ENCODE measurements at regions not wholly inside any gene's neighbourhood (a gene's known extent, or its start where the extent isn't known, plus 50 kb on each side); places are given as distances from the start of the nearest gene placed in this dataset.

DNA sequence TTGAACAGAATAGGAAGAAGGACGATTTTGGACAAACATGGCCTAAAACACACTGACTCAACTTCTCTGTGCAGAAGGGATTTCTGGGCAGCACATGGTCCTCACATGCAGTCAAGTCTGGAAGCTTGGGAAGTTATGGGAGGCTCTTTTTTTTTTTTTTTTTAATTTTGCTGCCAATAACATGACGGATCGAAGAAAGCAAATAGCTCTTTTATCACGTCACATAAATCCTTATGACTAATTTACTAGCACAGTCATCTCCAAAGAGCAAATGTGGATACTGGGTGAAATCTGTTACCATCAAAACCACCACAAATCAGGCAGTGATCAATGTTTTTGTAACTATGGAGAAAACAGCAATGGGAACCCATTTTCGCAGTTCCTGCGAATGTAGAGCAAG, 193.3 kb upstream of the FAM9B start:
- no peak for TF ChIP-seq CTCF (IDR thresholded peaks at IDR 0.05)
- TF ChIP-seq POLR2A (IDR thresholded peaks at IDR 0.05), result no peak

Data from body of pancreas (tissue), 4 donors.